SK-N-SH (cell line): ENCODE measurements at regions not wholly inside any gene's neighbourhood (a gene's known extent, or its start where the extent isn't known, plus 50 kb on each side); places are given as distances from the start of the nearest gene placed in this dataset.

Source experiments
- CTCF ChIA-PET: fragments of 300-600, 350-600 bp; formaldehyde crosslinking; extraction: SDS; loops from one replicate; lab custom pipeline; 2021; lab: Yijun Ruan, JAX
- POLR2A ChIA-PET: fragments of 350-600 bp; sonication (Branson Sonifier 250); formaldehyde crosslinking; extraction: SDS; loops from one replicate; lab custom pipeline; 2020; ENCODE audit warnings: antibody characterized with exemption, inconsistent platforms; lab: Yijun Ruan, JAX
- DNase-seq: peaks from one replicate; pipeline ENCODE4 v3.0.0; 2012
- H2AFZ ChIP-seq: fragments of 200-600 bp; sonication (generic); 2 replicates; pipeline ENCODE4 v1.8.1; 2016; ENCODE audit warnings: antibody characterized with exemption, mild to moderate bottlenecking, low read depth
- H3F3A ChIP-seq: fragments of 200-600 bp; sonication (generic); replicated peaks from 2 replicates; pipeline ENCODE3; 2016; ENCODE audit warnings: antibody characterized with exemption, mild to moderate bottlenecking; ENCODE audit not compliant: insufficient read depth
- H3K27ac ChIP-seq, 2 experiments: fragments of 200-500 bp in 1 of 2; fragments of 200-600 bp in 1 of 2; sonication (Bioruptor generic) in 1 of 2; sonication (generic), shearing (Covaris generic) in 1 of 2; 2 replicates each; pipeline versions ENCODE4 v1.5.1 to v1.6.1; 2014 to 2016; ENCODE audit warnings: low read depth in 2 of 2, inconsistent platforms in 1 of 2, low read length in 1 of 2, mild to moderate bottlenecking in 1 of 2, mixed read lengths in 1 of 2
- H3K27me3 ChIP-seq: fragments of 200-600 bp; sonication (generic), shearing (Covaris generic); 2 replicates; pipeline ENCODE4 v1.6.1; 2016; ENCODE audit warnings: mixed run types; ENCODE audit not compliant: insufficient read depth
- H3K36me3 ChIP-seq, 2 experiments: fragments of 200-500 bp in 1 of 2; fragments of 200-600 bp in 1 of 2; sonication (Bioruptor generic) in 1 of 2; sonication (generic) in 1 of 2; replicated peaks in 1 of 2; 2 replicates each; pipeline versions ENCODE3 to v1.5.1; 2014 to 2016; ENCODE audit warnings: low read length in 1 of 2, mild to moderate bottlenecking in 1 of 2; ENCODE audit not compliant: insufficient read depth in 2 of 2, control insufficient read depth in 1 of 2
- H3K4me1 ChIP-seq, 2 experiments: fragments of 200-500 bp in 1 of 2; fragments of 200-600 bp in 1 of 2; sonication (Bioruptor generic) in 1 of 2; sonication (generic), shearing (Covaris generic) in 1 of 2; 2 replicates each; pipeline versions ENCODE4 v1.5.1 to v1.6.1; 2014 to 2016; ENCODE audit warnings: low read depth in 1 of 2, low read length in 1 of 2, mixed run types in 1 of 2; ENCODE audit not compliant: insufficient read depth in 2 of 2, control insufficient read depth in 1 of 2
- H3K4me2 ChIP-seq: fragments of 200-600 bp; sonication (generic), shearing (Covaris generic); 2 replicates; pipeline ENCODE4 v1.6.1; 2017; ENCODE audit warnings: mixed run types
- H3K4me3 ChIP-seq, 2 experiments: fragments of 200-500 bp in 1 of 2; fragments of 200-600 bp in 1 of 2; sonication (Bioruptor generic) in 1 of 2; sonication (generic), shearing (Covaris generic) in 1 of 2; 2 replicates each; pipeline versions ENCODE4 v1.5.1 to v1.8.1; 2014 to 2016; ENCODE audit warnings: low read depth in 2 of 2, inconsistent platforms in 1 of 2, low read length in 1 of 2, mild to moderate bottlenecking in 1 of 2, mixed read lengths in 1 of 2, moderate library complexity in 1 of 2
- H3K79me2 ChIP-seq: fragments of 200-600 bp; sonication (generic); 2 replicates; pipeline ENCODE4 v1.8.1; 2017; ENCODE audit warnings: mild to moderate bottlenecking; ENCODE audit not compliant: insufficient read depth
- H3K9ac ChIP-seq: fragments of 200-600 bp; sonication (generic); 2 replicates; pipeline ENCODE4 v1.6.1; 2017; ENCODE audit warnings: mixed run types
- H3K9me2 ChIP-seq: fragments of 200-600 bp; sonication (generic); 2 replicates; pipeline ENCODE4 v1.6.1; 2017; ENCODE audit warnings: mixed run types
- H3K9me3 ChIP-seq: fragments of 200-600 bp; sonication (generic); 2 replicates; pipeline ENCODE4 v1.6.1; 2017; ENCODE audit warnings: mixed run types, mild to moderate bottlenecking, moderate library complexity
- H4K20me1 ChIP-seq: fragments of 200-600 bp; sonication (generic); 2 replicates; pipeline ENCODE4 v1.6.1; 2017; ENCODE audit warnings: mild to moderate bottlenecking, mixed run types; ENCODE audit not compliant: insufficient read depth
- CHD2 ChIP-seq: fragments of 150-350 bp; IDR thresholded peaks from 2 replicates; pipeline ENCODE4 v1.6.1; 2018; ENCODE audit warnings: low read length; ENCODE audit not compliant: partially characterized antibody
- EZH2phosphoT487 ChIP-seq: fragments of 200-600 bp; sonication (generic); IDR thresholded peaks from 2 replicates; pipeline ENCODE4 v1.6.1; 2017; ENCODE audit warnings: low read depth, mixed run types, mild to moderate bottlenecking, antibody characterized with exemption, moderate library complexity, borderline replicate concordance
- FOSL2 ChIP-seq: IDR thresholded peaks from 2 replicates; pipeline ENCODE4 v1.4.0; 2012; ENCODE audit warnings: low read depth, mild to moderate bottlenecking, moderate library complexity, borderline replicate concordance
- GABPA ChIP-seq: IDR thresholded peaks from 2 replicates; pipeline ENCODE4 v1.4.0; 2012; ENCODE audit warnings: low read depth, mild to moderate bottlenecking
- GATA2 ChIP-seq: sonication (generic); formaldehyde crosslinking; IDR thresholded peaks from 2 replicates; pipeline ENCODE4 v1.5.0; 2020; ENCODE audit warnings: mild to moderate bottlenecking, missing genetic modification reagents
- JUND ChIP-seq: IDR thresholded peaks from 2 replicates; pipeline ENCODE4 v1.4.0; 2012
- MAX ChIP-seq: IDR thresholded peaks from 2 replicates; pipeline ENCODE4 v1.4.0; 2012; ENCODE audit warnings: low read depth
- NFIC ChIP-seq: IDR thresholded peaks from 2 replicates; pipeline ENCODE4 v1.4.0; 2012; ENCODE audit warnings: borderline replicate concordance
- POLR2AphosphoS5 ChIP-seq: IDR thresholded peaks from 2 replicates; pipeline ENCODE4 v1.6.1; 2012; ENCODE audit warnings: low read depth, low read length
- RCOR1 ChIP-seq: fragments of 150-350 bp; IDR thresholded peaks from 2 replicates; pipeline ENCODE4 v1.6.1; 2017; ENCODE audit warnings: antibody characterized with exemption, low read length
- TEAD4 ChIP-seq: IDR thresholded peaks from 2 replicates; pipeline ENCODE4 v1.4.0; 2012; ENCODE audit warnings: mild to moderate bottlenecking, borderline replicate concordance; ENCODE audit not compliant: insufficient read depth
- USF1 ChIP-seq: IDR thresholded peaks from 2 replicates; pipeline ENCODE4 v1.4.0; 2012; ENCODE audit warnings: low read depth, borderline replicate concordance
- WGBS: methylation state at CpG from one replicate; pipeline ENCODE4 v1.1.6; 2017; ENCODE audit warnings: low lambda C conversion rate; 5-methylcytosine and 5-hydroxymethylcytosine counted together
- TF ChIP-seq, protein P1 (sequence below): fragments of 150-350 bp; IDR thresholded peaks from 2 replicates; pipeline ENCODE4 v1.6.1; 2016; ENCODE audit warnings: mild to moderate bottlenecking, low read depth, low read length
- TF ChIP-seq, protein P2 (sequence below): IDR thresholded peaks from 2 replicates; pipeline ENCODE4 v1.6.1; 2012; ENCODE audit warnings: mild to moderate bottlenecking, low read depth, low read length, moderate library complexity

- Histone ChIP-seq H3K9me3 (no peaks in the 10 kb centered on the region), H4K20me1 (no peaks in the 10 kb centered on the region), H2AFZ (no peak overlapping the region), H3K9ac (no peak overlapping the region), H3K36me3 (no peaks in the 10 kb centered on the region), H3F3A (no peaks in the 10 kb centered on the region), H3K4me3 (no peak overlapping the region), H3K27ac (no peak overlapping the region), H3K4me2 (no peak overlapping the region), H3K4me1 (no peaks in the 10 kb centered on the region), H3K79me2 (no peaks in the 10 kb centered on the region), H3K27me3 (no peaks in the 10 kb centered on the region), H3K9me2 (no peaks in the 10 kb centered on the region)
- POLR2A ChIA-PET = no interaction called here
- no peak for DNase-seq
- 75% methylated on average over 1 of the region's 1 CpG for WGBS
- TF ChIP-seq GABPA (no peak), MAX (no peak), POLR2AphosphoS5 (no peak), JUND (no peak), FOSL2 (no peak), TEAD4 (no peak), CHD2 (no peak), GATA2 (CRISPR knock-in tag) (no peak), EZH2phosphoT487 (no peak), USF1 (no peak)
- TF ChIP-seq, protein P1, sequence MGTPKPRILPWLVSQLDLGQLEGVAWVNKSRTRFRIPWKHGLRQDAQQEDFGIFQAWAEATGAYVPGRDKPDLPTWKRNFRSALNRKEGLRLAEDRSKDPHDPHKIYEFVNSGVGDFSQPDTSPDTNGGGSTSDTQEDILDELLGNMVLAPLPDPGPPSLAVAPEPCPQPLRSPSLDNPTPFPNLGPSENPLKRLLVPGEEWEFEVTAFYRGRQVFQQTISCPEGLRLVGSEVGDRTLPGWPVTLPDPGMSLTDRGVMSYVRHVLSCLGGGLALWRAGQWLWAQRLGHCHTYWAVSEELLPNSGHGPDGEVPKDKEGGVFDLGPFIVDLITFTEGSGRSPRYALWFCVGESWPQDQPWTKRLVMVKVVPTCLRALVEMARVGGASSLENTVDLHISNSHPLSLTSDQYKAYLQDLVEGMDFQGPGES = no peak
- TF ChIP-seq, all 33 proteins: peak for 0
- CTCF ChIA-PET = no interaction called here
Observed at GRCh38 chr5:92808474-92808873, 772.5 kb downstream of the NR2F1-AS1 start.

DNA sequence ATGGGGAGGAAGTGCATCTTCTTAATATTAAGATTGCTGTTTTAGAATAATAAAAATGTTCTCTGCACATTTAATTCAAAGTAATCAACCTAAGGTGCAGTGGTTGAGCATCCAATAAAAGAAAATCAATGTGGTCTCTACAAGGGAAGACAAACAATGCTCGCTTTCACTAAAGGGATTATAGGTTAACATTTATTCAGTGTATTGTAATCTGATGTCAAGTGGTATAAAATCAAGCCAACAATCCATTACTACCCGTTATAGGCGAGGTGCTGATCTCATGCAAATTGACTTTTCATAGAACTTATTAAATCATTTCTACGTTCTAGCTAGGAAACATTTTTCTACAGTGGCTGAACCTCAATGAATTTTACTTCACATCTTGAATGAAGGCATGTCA is 773.9 kb downstream of the NR2F1-AS1 start:
- H4K20me1 ChIP-seq = no peaks in the 10 kb centered on the region
- H3K4me1 ChIP-seq = no peaks in the 10 kb centered on the region; a peak in 1 of 4 replicates
- no peak overlapping the region for H2AFZ ChIP-seq
- no peak overlapping the region for H3K27ac ChIP-seq
- ChIA-PET CTCF (no interaction called here), POLR2A (no interaction called here)
- no peak for DNase-seq
- no peaks in the 10 kb centered on the region for H3K9me3 ChIP-seq
- no peaks in the 10 kb centered on the region for H3K36me3 ChIP-seq
- H3K79me2 ChIP-seq = no peaks in the 10 kb centered on the region
- no peaks in the 10 kb centered on the region for H3F3A ChIP-seq
- no peak overlapping the region for H3K4me2 ChIP-seq
- H3K27me3 ChIP-seq = no peaks in the 10 kb centered on the region
- H3K4me3 ChIP-seq = no peak overlapping the region
- WGBS = 81% methylated on average over 4 of the region's 4 CpGs
- H3K9ac ChIP-seq = no peak overlapping the region
- H3K9me2 ChIP-seq = no peaks in the 10 kb centered on the region
- no peak for TF ChIP-seq NFIC
- no peak for TF ChIP-seq GATA2 (CRISPR knock-in tag)
- TF ChIP-seq, protein P2, sequence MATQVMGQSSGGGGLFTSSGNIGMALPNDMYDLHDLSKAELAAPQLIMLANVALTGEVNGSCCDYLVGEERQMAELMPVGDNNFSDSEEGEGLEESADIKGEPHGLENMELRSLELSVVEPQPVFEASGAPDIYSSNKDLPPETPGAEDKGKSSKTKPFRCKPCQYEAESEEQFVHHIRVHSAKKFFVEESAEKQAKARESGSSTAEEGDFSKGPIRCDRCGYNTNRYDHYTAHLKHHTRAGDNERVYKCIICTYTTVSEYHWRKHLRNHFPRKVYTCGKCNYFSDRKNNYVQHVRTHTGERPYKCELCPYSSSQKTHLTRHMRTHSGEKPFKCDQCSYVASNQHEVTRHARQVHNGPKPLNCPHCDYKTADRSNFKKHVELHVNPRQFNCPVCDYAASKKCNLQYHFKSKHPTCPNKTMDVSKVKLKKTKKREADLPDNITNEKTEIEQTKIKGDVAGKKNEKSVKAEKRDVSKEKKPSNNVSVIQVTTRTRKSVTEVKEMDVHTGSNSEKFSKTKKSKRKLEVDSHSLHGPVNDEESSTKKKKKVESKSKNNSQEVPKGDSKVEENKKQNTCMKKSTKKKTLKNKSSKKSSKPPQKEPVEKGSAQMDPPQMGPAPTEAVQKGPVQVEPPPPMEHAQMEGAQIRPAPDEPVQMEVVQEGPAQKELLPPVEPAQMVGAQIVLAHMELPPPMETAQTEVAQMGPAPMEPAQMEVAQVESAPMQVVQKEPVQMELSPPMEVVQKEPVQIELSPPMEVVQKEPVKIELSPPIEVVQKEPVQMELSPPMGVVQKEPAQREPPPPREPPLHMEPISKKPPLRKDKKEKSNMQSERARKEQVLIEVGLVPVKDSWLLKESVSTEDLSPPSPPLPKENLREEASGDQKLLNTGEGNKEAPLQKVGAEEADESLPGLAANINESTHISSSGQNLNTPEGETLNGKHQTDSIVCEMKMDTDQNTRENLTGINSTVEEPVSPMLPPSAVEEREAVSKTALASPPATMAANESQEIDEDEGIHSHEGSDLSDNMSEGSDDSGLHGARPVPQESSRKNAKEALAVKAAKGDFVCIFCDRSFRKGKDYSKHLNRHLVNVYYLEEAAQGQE = no peak
- TF ChIP-seq RCOR1 = no peak
- TF ChIP-seq EZH2phosphoT487 = no peak
- TF ChIP-seq, all 33 proteins: peak for 0
